ENCODE measurements at regions not wholly inside any gene's neighbourhood (a gene's known extent, or its start where the extent isn't known, plus 50 kb on each side); places are given as distances from the start of the nearest gene placed in this dataset.

DNA sequence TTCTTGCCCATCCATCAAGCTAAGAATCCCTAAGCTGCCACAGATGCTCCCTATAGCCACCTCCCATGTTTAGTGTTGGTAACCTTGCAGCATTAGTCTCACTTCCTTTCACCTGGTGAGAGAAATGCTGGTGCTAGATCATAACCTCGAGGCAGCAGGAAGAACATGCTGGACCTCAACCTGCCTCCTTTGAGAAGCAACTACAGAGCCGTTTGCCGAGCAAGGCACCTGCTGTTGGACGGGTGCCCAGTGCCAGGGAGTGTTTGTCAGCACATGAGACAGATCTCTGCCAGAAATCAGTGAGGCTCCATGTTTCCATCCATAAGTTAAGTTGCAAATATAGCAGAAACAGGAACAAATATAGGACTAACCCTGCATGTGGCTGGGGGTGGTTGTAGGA is 955.7 kb downstream of the TUSC7 start:
- Histone ChIP-seq H3K4me1 (replicated peaks in 1 of 2; ENCODE audit: control insufficient read depth in 2 of 2, insufficient read depth in 2 of 2, low read length in 2 of 2) (no peaks in the 10 kb centered on the region), H3K9ac (ENCODE audit: insufficient read depth in 1 of 2, low read depth in 2 of 2, low read length in 2 of 2) (no peak overlapping the region), H3K9me1 (ENCODE audit: control insufficient read depth, insufficient read depth, low read length) (no peaks in the 10 kb centered on the region), H3K27me3 (ENCODE audit: control insufficient read depth in 2 of 2, insufficient read depth in 2 of 2, low read length in 2 of 2) (no peaks in the 10 kb centered on the region), H2AFZ (ENCODE audit: low read depth, low read length) (no peak overlapping the region), H3K27ac (ENCODE audit: extremely low read depth, low read depth, low read length) (no peak overlapping the region), H3K36me3 (ENCODE audit: control insufficient read depth, insufficient read depth, low read length) (no peaks in the 10 kb centered on the region), H3K9me3 (replicated peaks; ENCODE audit: control insufficient read depth, insufficient read depth, low read depth, low read length) (no peaks in the 10 kb centered on the region), H4K20me1 (replicated peaks; ENCODE audit: control insufficient read depth, insufficient read depth, low read length) (no peaks in the 10 kb centered on the region), H3K79me2 (ENCODE audit: control insufficient read depth, insufficient read depth, low read length) (no peaks in the 10 kb centered on the region), H3K4me2 (ENCODE audit: insufficient read depth, low read length) (no peak overlapping the region), H3K4me3 (no peak overlapping the region)
- DNase-seq (ENCODE audit: extremely low read depth in 1 of 4, low spot score in 3 of 4): no peak
- FAIRE-seq: no peak
- ChIA-PET CTCF (ENCODE audit: low intra/inter-chr PET ratio) (no interaction called here), POLR2A (no interaction called here)
- BruUV-seq (replicated peaks): no TSS peak
- 0% methylated on average over 3 of the region's 4 CpGs for WGBS (ENCODE audit: insufficient coverage, low coverage, missing lambda C conversion rate)
- intact Hi-C loops (cut with micrococcal nuclease): no loop called here
- in situ Hi-C loops (cut with MboI): no loop called here
- ATAC-seq: no peak
- TF ChIP-seq KAT2B (IDR thresholded peaks at IDR 0.05; ENCODE audit: low read depth, low read length): no peak
- no peak for TF ChIP-seq U2AF2 (optimal IDR thresholded peaks at IDR 0.05; ENCODE audit: low read depth, low read length)
- TF ChIP-seq SIN3B (IDR thresholded peaks at IDR 0.05; ENCODE audit: low read depth): no peak
- TF ChIP-seq NR0B1 (IDR thresholded peaks at IDR 0.05; ENCODE audit: partially characterized antibody): no peak
- no peak for TF ChIP-seq ZBTB9 (CRISPR knock-in tag; IDR thresholded peaks at IDR 0.05)
- TF ChIP-seq ERF (CRISPR knock-in tag; IDR thresholded peaks at IDR 0.05): no peak
- no peak for TF ChIP-seq ZNF407 (IDR thresholded peaks at IDR 0.05; ENCODE audit: low read depth)
- TF ChIP-seq DLX4 (CRISPR knock-in tag; IDR thresholded peaks at IDR 0.05): no peak
- TF ChIP-seq TAF7 (tag; IDR thresholded peaks at IDR 0.05): no peak
- TF ChIP-seq IRF9 (tag; IDR thresholded peaks at IDR 0.05): no peak
- no peak for TF ChIP-seq ZNF134 (CRISPR knock-in tag; conservative IDR thresholded peaks at IDR 0.05)
- TF ChIP-seq TBP (optimal IDR thresholded peaks at IDR 0.05; ENCODE audit: low read depth, low read length): no peak

Measured in K562 (cell line).